K562 (cell line): ENCODE measurements at regions not wholly inside any gene's neighbourhood (a gene's known extent, or its start where the extent isn't known, plus 50 kb on each side); places are given as distances from the start of the nearest gene placed in this dataset.

ENCODE experiments used
- BHLHE40 ChIP-seq: IDR thresholded peaks from 2 replicates; pipeline ENCODE4 v1.6.1; 2011; ENCODE audit warnings: low read length, improper control_type of control experiment
- NFIC ChIP-seq: fragments of 450-650 bp; IDR thresholded peaks from 2 replicates; pipeline ENCODE4 v1.6.1; 2017; ENCODE audit warnings: mild to moderate bottlenecking, inconsistent platforms
- ZNF121 ChIP-seq: sonication (generic); formaldehyde crosslinking; conservative IDR thresholded peaks from 2 replicates; pipeline ENCODE4 v1.8.0; 2022; ENCODE audit warnings: missing genetic modification reagents

GRCh38 chr9:1658661-1659362, 356.3 kb upstream of the SMARCA2 start:
- TF ChIP-seq BHLHE40 = no peak
- no peak for TF ChIP-seq NFIC
- no peak for TF ChIP-seq ZNF121 (CRISPR knock-in tag)
